PC-3 (cell line): ENCODE measurements at regions not wholly inside any gene's neighbourhood (a gene's known extent, or its start where the extent isn't known, plus 50 kb on each side); places are given as distances from the start of the nearest gene placed in this dataset.
"Not testable (repeated sequence)": the region's sequence is repeated elsewhere in the genome, so short reads cannot be mapped to it uniquely, and the experiment has no call there.

Experiments
- CTCF ChIP-seq: fragments of 300-600 bp; sonication (generic); conservative IDR thresholded peaks from 2 replicates; pipeline ENCODE4 v1.5.1; 2017; ENCODE audit warnings: antibody characterized with exemption, low read depth, mild to moderate bottlenecking, low read length
- EZH2phosphoT487 ChIP-seq: fragments of 300-600 bp; sonication (generic); IDR thresholded peaks from 2 replicates; pipeline ENCODE4 v1.6.1; 2018; ENCODE audit warnings: mild to moderate bottlenecking, antibody characterized with exemption, low read length, borderline replicate concordance

- not testable (repeated sequence) for TF ChIP-seq CTCF, EZH2phosphoT487
Measured at GRCh38 chr12:4150355-4150754, 123.2 kb upstream of the CCND2 start.
